ENCODE measurements at regions not wholly inside any gene's neighbourhood (a gene's known extent, or its start where the extent isn't known, plus 50 kb on each side); places are given as distances from the start of the nearest gene placed in this dataset.

GRCh38 chr1:64318428-64318827 is 115.0 kb downstream of the UBE2U start:
- H3K9me3 ChIP-seq (ENCODE audit: control insufficient read depth, low read length): no peaks in the 10 kb centered on the region
- H3K4me1 ChIP-seq (ENCODE audit: control insufficient read depth, insufficient read depth, low read length): no peaks in the 10 kb centered on the region
- no peaks in the 10 kb centered on the region for H3K27me3 ChIP-seq (ENCODE audit: control insufficient read depth, insufficient read depth)
- WGBS: 89% methylated on average over 3 of the region's 3 CpGs
- DNase-seq (no peak), ATAC-seq (no peak)
- intact Hi-C loops (cut with DNase I): no loop called here
- H3K27ac ChIP-seq (ENCODE audit: low read length): no peak overlapping the region
- H3K4me3 ChIP-seq (ENCODE audit: low read length): no peak overlapping the region

- H3K27me3 ChIP-seq (ENCODE audit: control insufficient read depth, insufficient read depth): no peaks in the 10 kb centered on the region
- H3K9me3 ChIP-seq (ENCODE audit: control insufficient read depth, low read length): no peaks in the 10 kb centered on the region
- intact Hi-C loops (cut with DNase I): no loop called here
- WGBS: 68% methylated on average over 4 of the region's 4 CpGs
- H3K4me3 ChIP-seq (ENCODE audit: low read length): no peak overlapping the region
- no peak for ATAC-seq
- no peak overlapping the region for H3K27ac ChIP-seq (ENCODE audit: low read length)
- no peak for DNase-seq
- no peaks in the 10 kb centered on the region for H3K4me1 ChIP-seq (ENCODE audit: control insufficient read depth, insufficient read depth, low read length)
These were observed 116.6 kb downstream of the UBE2U start for GRCh38 chr1:64320007-64320406.

- H3K4me3 ChIP-seq (ENCODE audit: low read length): no peak overlapping the region
- 36% methylated on average over 4 of the region's 4 CpGs for WGBS
- no peak overlapping the region for H3K27ac ChIP-seq (ENCODE audit: low read length)
- no peaks in the 10 kb centered on the region for H3K27me3 ChIP-seq (ENCODE audit: control insufficient read depth, insufficient read depth)
- H3K4me1 ChIP-seq (ENCODE audit: control insufficient read depth, insufficient read depth, low read length): no peaks in the 10 kb centered on the region
- no peak for ATAC-seq
- intact Hi-C loops (cut with DNase I): no loop called here
- no peaks in the 10 kb centered on the region for H3K9me3 ChIP-seq (ENCODE audit: control insufficient read depth, low read length)
- DNase-seq: no peak
These were observed 117.0 kb downstream of the UBE2U start for GRCh38 chr1:64320470-64320869.

- DNase-seq: no peak
- Histone ChIP-seq H3K4me3 (ENCODE audit: low read length) (no peak overlapping the region), H3K27ac (ENCODE audit: low read length) (no peak overlapping the region), H3K27me3 (ENCODE audit: control insufficient read depth, insufficient read depth) (no peaks in the 10 kb centered on the region), H3K9me3 (ENCODE audit: control insufficient read depth, low read length) (no peaks in the 10 kb centered on the region), H3K4me1 (ENCODE audit: control insufficient read depth, insufficient read depth, low read length) (no peaks in the 10 kb centered on the region)
- intact Hi-C loops (cut with DNase I): no loop called here
- ATAC-seq: no peak
- WGBS: 62% methylated on average over 11 of the region's 11 CpGs
These were observed 117.6 kb downstream of the UBE2U start for GRCh38 chr1:64320922-64321614.

GRCh38 chr1:64323054-64323453 is 119.6 kb downstream of the UBE2U start:
- WGBS: 81% methylated on average over 4 of the region's 4 CpGs

GRCh38 chr1:64323882-64324281 is 120.5 kb downstream of the UBE2U start:
- Histone ChIP-seq H3K27me3 (ENCODE audit: control insufficient read depth, insufficient read depth) (no peaks in the 10 kb centered on the region), H3K9me3 (ENCODE audit: control insufficient read depth, low read length) (no peaks in the 10 kb centered on the region), H3K27ac (ENCODE audit: low read length) (no peak overlapping the region), H3K4me3 (ENCODE audit: low read length) (no peak overlapping the region), H3K4me1 (ENCODE audit: control insufficient read depth, insufficient read depth, low read length) (no peaks in the 10 kb centered on the region)
- ATAC-seq (no peak), DNase-seq (no peak)
- intact Hi-C loops (cut with DNase I): no loop called here
- WGBS: 73% methylated on average over 4 of the region's 4 CpGs

More at GRCh38 chr1:64323054-64323453, 119.6 kb downstream of the UBE2U start:
- Histone ChIP-seq H3K27me3 (ENCODE audit: control insufficient read depth, insufficient read depth) (no peaks in the 10 kb centered on the region), H3K4me3 (ENCODE audit: low read length) (no peak overlapping the region), H3K27ac (ENCODE audit: low read length) (no peak overlapping the region), H3K4me1 (ENCODE audit: control insufficient read depth, insufficient read depth, low read length) (no peaks in the 10 kb centered on the region), H3K9me3 (ENCODE audit: control insufficient read depth, low read length) (no peaks in the 10 kb centered on the region)
- intact Hi-C loops (cut with DNase I): no loop called here
- no peak for ATAC-seq
- no peak for DNase-seq

- 64% methylated on average over 5 of the region's 5 CpGs for WGBS
- intact Hi-C loops (cut with DNase I): no loop called here
- Histone ChIP-seq H3K9me3 (ENCODE audit: control insufficient read depth, low read length) (no peaks in the 10 kb centered on the region), H3K27ac (ENCODE audit: low read length) (no peak overlapping the region), H3K4me3 (ENCODE audit: low read length) (no peak overlapping the region), H3K4me1 (ENCODE audit: control insufficient read depth, insufficient read depth, low read length) (no peaks in the 10 kb centered on the region), H3K27me3 (ENCODE audit: control insufficient read depth, insufficient read depth) (no peaks in the 10 kb centered on the region)
- ATAC-seq: no peak
- no peak for DNase-seq
These were observed 122.4 kb downstream of the UBE2U start for GRCh38 chr1:64325856-64326255.

GRCh38 chr1:64327119-64327518 is 123.7 kb downstream of the UBE2U start:
- H3K4me3 ChIP-seq (ENCODE audit: low read length): no peak overlapping the region
- no peaks in the 10 kb centered on the region for H3K4me1 ChIP-seq (ENCODE audit: control insufficient read depth, insufficient read depth, low read length)
- DNase-seq (peak in 2 of 3 donors; percentile 60 to 74), ATAC-seq (peak in 1 of 2 donors; percentile 83)
- no peaks in the 10 kb centered on the region for H3K9me3 ChIP-seq (ENCODE audit: control insufficient read depth, low read length)
- H3K27me3 ChIP-seq (ENCODE audit: control insufficient read depth, insufficient read depth): no peaks in the 10 kb centered on the region
- WGBS: 53% methylated on average over 2 of the region's 2 CpGs
- intact Hi-C loops (cut with DNase I): no loop called here
- no peak overlapping the region for H3K27ac ChIP-seq (ENCODE audit: low read length)

GRCh38 chr1:64328193-64328592 is 124.8 kb downstream of the UBE2U start:
- ATAC-seq (no peak), DNase-seq (no peak)
- no peaks in the 10 kb centered on the region for H3K27me3 ChIP-seq (ENCODE audit: control insufficient read depth, insufficient read depth)
- WGBS: 82% methylated on average over 3 of the region's 3 CpGs
- no peak overlapping the region for H3K4me3 ChIP-seq (ENCODE audit: low read length)
- no peaks in the 10 kb centered on the region for H3K4me1 ChIP-seq (ENCODE audit: control insufficient read depth, insufficient read depth, low read length)
- no peaks in the 10 kb centered on the region for H3K9me3 ChIP-seq (ENCODE audit: control insufficient read depth, low read length)
- intact Hi-C loops (cut with DNase I): no loop called here
- no peak overlapping the region for H3K27ac ChIP-seq (ENCODE audit: low read length)

- Histone ChIP-seq H3K9me3 (ENCODE audit: control insufficient read depth, low read length) (no peaks in the 10 kb centered on the region), H3K4me1 (ENCODE audit: control insufficient read depth, insufficient read depth, low read length) (no peaks in the 10 kb centered on the region), H3K27me3 (ENCODE audit: control insufficient read depth, insufficient read depth) (no peaks in the 10 kb centered on the region), H3K4me3 (ENCODE audit: low read length) (no peak overlapping the region), H3K27ac (ENCODE audit: low read length) (no peak overlapping the region)
- intact Hi-C loops (cut with DNase I): no loop called here
- DNase-seq (no peak), ATAC-seq (no peak)
- 52% methylated on average over 4 of the region's 4 CpGs for WGBS
These were observed 127.4 kb downstream of the UBE2U start for GRCh38 chr1:64330839-64331238.

- Histone ChIP-seq H3K27ac (ENCODE audit: low read length) (no peak overlapping the region), H3K4me1 (ENCODE audit: control insufficient read depth, insufficient read depth, low read length) (no peaks in the 10 kb centered on the region), H3K9me3 (ENCODE audit: control insufficient read depth, low read length) (no peaks in the 10 kb centered on the region), H3K4me3 (ENCODE audit: low read length) (no peak overlapping the region), H3K27me3 (ENCODE audit: control insufficient read depth, insufficient read depth) (no peaks in the 10 kb centered on the region)
- ATAC-seq (no peak), DNase-seq (no peak)
- intact Hi-C loops (cut with DNase I): no loop called here
- 73% methylated on average over 4 of the region's 4 CpGs for WGBS
These were observed 132.2 kb downstream of the UBE2U start for GRCh38 chr1:64335636-64336035.

- ATAC-seq: no peak
- Histone ChIP-seq H3K4me3 (ENCODE audit: low read length) (no peak overlapping the region), H3K9me3 (ENCODE audit: control insufficient read depth, low read length) (no peaks in the 10 kb centered on the region), H3K27me3 (ENCODE audit: control insufficient read depth, insufficient read depth) (no peaks in the 10 kb centered on the region), H3K27ac (ENCODE audit: low read length) (no peak overlapping the region), H3K4me1 (ENCODE audit: control insufficient read depth, insufficient read depth, low read length) (no peaks in the 10 kb centered on the region)
- WGBS: 94% methylated on average over 4 of the region's 4 CpGs
- intact Hi-C loops (cut with DNase I): no loop called here
- no peak for DNase-seq
These were observed 132.5 kb upstream of the CACHD1 start for GRCh38 chr1:64337475-64337874.

Data from right cardiac atrium (tissue), 5 donors.